Smooth muscle cell (in vitro differentiated cells): ENCODE measurements at regions not wholly inside any gene's neighbourhood (a gene's known extent, or its start where the extent isn't known, plus 50 kb on each side); places are given as distances from the start of the nearest gene placed in this dataset.

Source experiments
- DNase-seq: peaks from one replicate; lab custom pipeline; 2025; ENCODE audit not compliant: unreplicated experiment; lab: John Stamatoyannopoulos, UW
- H2AFZ ChIP-seq: fragments of 200-600 bp; sonication (generic); 2 replicates; pipeline ENCODE4 v1.6.0; 2016; ENCODE audit warnings: antibody characterized with exemption, low read depth, mild to moderate bottlenecking
- H3F3A ChIP-seq: fragments of 200-600 bp; sonication (generic); 2 replicates; pipeline ENCODE4 v1.6.0; 2017; ENCODE audit warnings: antibody characterized with exemption, low read depth
- H3K27ac ChIP-seq: fragments of 200-600 bp; sonication (generic); 2 replicates; pipeline ENCODE4 v1.5.1; 2016; ENCODE audit warnings: low read depth, mild to moderate bottlenecking
- H3K27me3 ChIP-seq: fragments of 200-600 bp; sonication (generic); 2 replicates; pipeline ENCODE4 v1.6.1; 2016; ENCODE audit warnings: low read depth, mild to moderate bottlenecking
- H3K36me3 ChIP-seq: fragments of 200-600 bp; sonication (generic); 2 replicates; pipeline ENCODE4 v1.5.1; 2016; ENCODE audit warnings: low read depth
- H3K4me1 ChIP-seq: fragments of 200-600 bp; sonication (generic); 2 replicates; pipeline ENCODE4 v1.5.1; 2016; ENCODE audit warnings: low read depth
- H3K4me2 ChIP-seq: fragments of 200-600 bp; sonication (generic); 2 replicates; pipeline ENCODE4 v1.6.0; 2016; ENCODE audit warnings: mild to moderate bottlenecking
- H3K4me3 ChIP-seq: fragments of 200-600 bp; sonication (generic); 2 replicates; pipeline ENCODE4 v1.5.1; 2016; ENCODE audit warnings: mild to moderate bottlenecking
- H3K79me2 ChIP-seq: fragments of 200-600 bp; sonication (generic); 2 replicates; pipeline ENCODE4 v1.6.0; 2016; ENCODE audit warnings: low read depth, mild to moderate bottlenecking
- H3K9ac ChIP-seq: fragments of 200-600 bp; sonication (generic); 2 replicates; pipeline ENCODE4 v1.6.0; 2016; ENCODE audit warnings: low read depth
- H3K9me3 ChIP-seq: fragments of 200-600 bp; sonication (generic); replicated peaks from 2 replicates; pipeline ENCODE4 v1.5.1; 2016; ENCODE audit warnings: low read depth
- H4K20me1 ChIP-seq: fragments of 200-600 bp; sonication (generic); 2 replicates; pipeline ENCODE4 v1.6.0; 2016; ENCODE audit warnings: low read depth
- CTCF ChIP-seq: fragments of 200-600 bp; sonication (generic); IDR thresholded peaks from 2 replicates; pipeline ENCODE4 v1.5.1; 2017; ENCODE audit warnings: borderline replicate concordance, mild to moderate bottlenecking, antibody characterized with exemption; ENCODE audit not compliant: insufficient read depth, poor library complexity, severe bottlenecking
- WGBS: methylation state at CpG from one replicate; pipeline ENCODE4 v1.1.7; 2016; ENCODE audit warnings: low lambda C conversion rate; 5-methylcytosine and 5-hydroxymethylcytosine counted together

- DNase-seq: no peak
- H3K27ac ChIP-seq: no peak overlapping the region
- no peaks in the 10 kb centered on the region for H4K20me1 ChIP-seq
- H3K9me3 ChIP-seq: no peaks in the 10 kb centered on the region
- no peaks in the 10 kb centered on the region for H3K4me1 ChIP-seq
- TF ChIP-seq CTCF: no peak
- no peaks in the 10 kb centered on the region for H3K27me3 ChIP-seq
- H3F3A ChIP-seq: no peaks in the 10 kb centered on the region
- H3K4me2 ChIP-seq: no peak overlapping the region
- H3K4me3 ChIP-seq: no peak overlapping the region
- H2AFZ ChIP-seq: no peak overlapping the region
- no peak overlapping the region for H3K9ac ChIP-seq
- 73% methylated on average over 1 of the region's 1 CpG for WGBS
- H3K36me3 ChIP-seq: no peaks in the 10 kb centered on the region
- H3K79me2 ChIP-seq: no peaks in the 10 kb centered on the region
Observed at GRCh38 chr18:56214706-56215105, 423.7 kb downstream of the TXNL1 start.

- Histone ChIP-seq H3K9me3 (no peaks in the 10 kb centered on the region), H3K4me1 (no peaks in the 10 kb centered on the region), H2AFZ (no peak overlapping the region), H3K27me3 (no peaks in the 10 kb centered on the region), H3K79me2 (no peaks in the 10 kb centered on the region), H3K4me2 (no peak overlapping the region), H3K4me3 (no peak overlapping the region), H3F3A (no peaks in the 10 kb centered on the region), H3K36me3 (no peaks in the 10 kb centered on the region), H3K27ac (no peak overlapping the region), H3K9ac (no peak overlapping the region), H4K20me1 (no peaks in the 10 kb centered on the region)
- 97% methylated on average over 3 of the region's 3 CpGs for WGBS
- no peak for DNase-seq
- no peak for TF ChIP-seq CTCF
Observed at GRCh38 chr18:56210520-56210919, 427.9 kb downstream of the TXNL1 start.

GRCh38 chr18:56207989-56208388, 430.4 kb downstream of the TXNL1 start:
- H3K4me2 ChIP-seq: no peak overlapping the region
- no peaks in the 10 kb centered on the region for H3K36me3 ChIP-seq
- no peaks in the 10 kb centered on the region for H3K4me1 ChIP-seq
- H2AFZ ChIP-seq: no peak overlapping the region
- H3K79me2 ChIP-seq: no peaks in the 10 kb centered on the region
- no peak overlapping the region for H3K9ac ChIP-seq
- no peak for TF ChIP-seq CTCF
- over 99% methylated on average over 6 of the region's 6 CpGs for WGBS
- H4K20me1 ChIP-seq: no peaks in the 10 kb centered on the region
- no peak overlapping the region for H3K4me3 ChIP-seq
- no peak for DNase-seq
- H3K27ac ChIP-seq: no peak overlapping the region
- no peaks in the 10 kb centered on the region for H3F3A ChIP-seq
- no peaks in the 10 kb centered on the region for H3K27me3 ChIP-seq
- peaks cover 7% of the 10 kb centered on the region for H3K9me3 ChIP-seq

GRCh38 chr18:56204052-56204451, 434.3 kb downstream of the TXNL1 start:
- Histone ChIP-seq H3K9me3 (peaks cover 7% of the 10 kb centered on the region), H3K4me1 (no peaks in the 10 kb centered on the region), H4K20me1 (no peaks in the 10 kb centered on the region), H3K27me3 (no peaks in the 10 kb centered on the region), H3K4me2 (no peak overlapping the region), H3K9ac (no peak overlapping the region), H3K4me3 (no peak overlapping the region), H3K79me2 (no peaks in the 10 kb centered on the region), H3K36me3 (no peaks in the 10 kb centered on the region), H3F3A (no peaks in the 10 kb centered on the region), H2AFZ (no peak overlapping the region), H3K27ac (no peak overlapping the region)
- DNase-seq: no peak
- no peak for TF ChIP-seq CTCF
